Occipital lobe (tissue), 1 donor: ENCODE measurements at regions not wholly inside any gene's neighbourhood (a gene's known extent, or its start where the extent isn't known, plus 50 kb on each side); places are given as distances from the start of the nearest gene placed in this dataset.

Experiments
- DNase-seq: peaks from one replicate; lab custom pipeline; 2025; lab: John Stamatoyannopoulos, UW

DNA sequence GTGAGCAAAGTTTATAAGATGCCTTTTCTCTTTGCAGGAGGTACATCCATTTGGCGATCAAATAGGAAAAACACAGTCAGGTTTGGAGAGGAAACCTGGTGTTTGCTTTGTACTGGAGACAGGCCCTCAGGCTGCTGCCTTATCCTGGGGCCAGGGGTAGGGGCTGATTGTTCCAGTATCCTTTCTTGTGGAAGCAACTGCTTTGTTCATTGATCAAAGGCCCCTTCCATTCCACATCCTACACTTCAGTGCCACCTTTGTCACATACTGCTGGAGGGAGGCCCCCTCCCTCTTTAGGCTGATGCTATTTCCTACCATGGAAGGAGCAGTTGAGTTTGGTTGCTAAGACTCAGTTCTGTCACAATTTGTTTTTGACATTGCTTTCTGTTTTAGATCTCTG is 778.1 kb downstream of the TLR4 start:
- DNase-seq: no peak

GRCh38 chr9:118483677-118484076 is 779.5 kb downstream of the TLR4 start:
- DNase-seq: no peak

GRCh38 chr9:118503236-118503635 is 799.0 kb downstream of the TLR4 start:
- DNase-seq: no peak

DNA sequence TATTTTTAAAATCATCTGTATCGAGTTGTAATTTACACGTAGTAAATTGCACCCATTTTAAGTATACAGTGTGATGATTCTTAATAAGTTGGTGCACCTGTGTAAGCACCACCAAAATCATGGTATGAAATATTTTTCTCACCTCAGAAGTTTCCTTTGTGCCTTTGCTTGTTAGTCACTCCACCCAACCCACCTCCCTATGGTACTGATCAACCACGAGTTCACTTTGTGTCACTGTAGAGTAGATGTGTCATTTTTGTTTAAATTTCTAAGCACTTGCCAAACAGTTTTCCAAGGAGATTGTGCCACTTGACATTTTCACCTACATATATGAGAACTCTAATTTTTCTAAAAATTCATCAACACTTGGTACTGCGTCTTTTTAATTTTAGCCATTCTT is 806.5 kb downstream of the TLR4 start:
- no peak for DNase-seq

- DNase-seq: no peak
Measured at GRCh38 chr9:118515947-118516346, 811.7 kb downstream of the TLR4 start.

- no peak for DNase-seq
Measured at GRCh38 chr9:118521261-118521660, 817.1 kb downstream of the TLR4 start.

DNA sequence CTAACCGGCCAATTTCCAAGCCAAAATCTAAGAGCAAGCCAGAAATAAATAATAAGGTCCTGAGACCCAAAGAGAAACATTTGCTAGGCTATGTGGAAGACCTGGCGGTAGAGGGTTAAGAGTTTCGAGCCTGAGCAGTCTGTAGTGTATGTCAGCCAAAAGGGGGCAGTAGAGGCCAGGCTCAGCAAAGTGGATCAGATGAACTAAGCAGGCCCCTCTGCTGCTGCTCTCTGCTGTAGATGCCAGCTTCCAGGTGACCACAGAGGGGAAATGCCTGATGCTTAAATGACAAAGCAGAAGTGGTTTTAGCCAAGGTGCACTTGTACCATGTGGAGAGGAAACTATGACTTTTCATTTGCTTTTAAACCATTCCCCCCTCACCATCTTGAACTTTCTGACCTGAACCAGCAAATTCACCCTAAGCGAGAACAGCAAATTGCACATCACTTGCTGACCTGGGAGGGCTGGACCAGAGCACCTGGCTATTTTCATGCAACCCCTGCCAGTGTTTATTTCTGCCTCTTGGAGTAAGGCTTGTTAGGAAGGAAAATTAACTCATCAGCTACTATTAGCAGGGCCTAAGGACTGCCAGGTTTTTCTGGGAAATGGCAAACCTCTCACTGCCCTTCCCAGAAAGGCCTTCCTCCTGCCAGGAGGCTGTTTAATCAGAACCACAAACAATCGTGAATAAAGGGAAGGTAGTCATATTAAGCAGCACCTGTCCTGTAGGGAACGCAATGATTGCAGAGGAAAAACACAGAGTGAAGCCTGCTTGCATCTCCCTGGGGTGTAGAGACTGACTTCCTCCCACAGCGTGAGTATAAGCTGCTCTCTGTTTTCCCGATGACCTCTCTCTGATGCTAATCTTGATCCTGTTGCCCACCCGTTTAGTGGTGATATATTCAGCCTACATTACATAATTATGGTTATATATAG is 818.2 kb downstream of the TLR4 start:
- DNase-seq: peak; percentile 8

DNA sequence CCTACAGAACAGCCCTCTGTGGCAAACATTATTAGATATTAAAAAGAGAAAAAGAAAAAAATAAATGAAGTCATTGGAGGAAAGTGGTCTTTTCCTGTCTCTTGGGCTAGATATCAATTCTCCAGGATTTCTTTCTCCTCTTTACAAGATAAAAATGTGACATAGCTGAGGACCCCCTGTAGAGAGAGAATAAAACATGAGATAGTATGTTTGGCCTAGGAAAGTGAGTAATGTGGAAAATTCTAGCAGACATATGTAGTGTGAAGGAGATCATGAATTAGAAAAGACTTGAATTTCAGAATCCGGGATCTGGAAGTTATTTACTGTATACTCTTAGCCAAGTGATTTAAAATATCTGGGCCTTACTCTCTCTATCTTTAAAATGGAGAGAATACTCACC is 823.1 kb downstream of the TLR4 start:
- no peak for DNase-seq

DNA sequence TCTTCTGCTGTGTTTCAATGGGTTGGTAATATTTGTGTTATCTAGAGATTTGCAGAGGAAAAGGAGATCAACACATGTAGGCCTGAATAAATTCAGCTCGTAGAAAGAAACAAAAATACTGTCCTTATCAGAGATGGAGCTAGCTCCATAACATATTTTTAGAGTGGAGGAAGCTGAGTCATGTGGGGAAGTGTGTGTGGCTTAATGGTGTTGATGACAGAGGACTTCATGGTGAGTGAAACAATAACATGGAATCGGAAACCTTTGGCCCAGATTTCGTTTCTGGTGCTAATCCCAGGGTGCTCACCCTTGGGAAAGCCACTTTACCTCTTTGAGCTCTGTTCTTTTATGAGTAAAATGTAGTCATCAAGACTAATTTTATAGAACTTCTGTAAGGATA is 825.0 kb downstream of the TLR4 start:
- no peak for DNase-seq

DNA sequence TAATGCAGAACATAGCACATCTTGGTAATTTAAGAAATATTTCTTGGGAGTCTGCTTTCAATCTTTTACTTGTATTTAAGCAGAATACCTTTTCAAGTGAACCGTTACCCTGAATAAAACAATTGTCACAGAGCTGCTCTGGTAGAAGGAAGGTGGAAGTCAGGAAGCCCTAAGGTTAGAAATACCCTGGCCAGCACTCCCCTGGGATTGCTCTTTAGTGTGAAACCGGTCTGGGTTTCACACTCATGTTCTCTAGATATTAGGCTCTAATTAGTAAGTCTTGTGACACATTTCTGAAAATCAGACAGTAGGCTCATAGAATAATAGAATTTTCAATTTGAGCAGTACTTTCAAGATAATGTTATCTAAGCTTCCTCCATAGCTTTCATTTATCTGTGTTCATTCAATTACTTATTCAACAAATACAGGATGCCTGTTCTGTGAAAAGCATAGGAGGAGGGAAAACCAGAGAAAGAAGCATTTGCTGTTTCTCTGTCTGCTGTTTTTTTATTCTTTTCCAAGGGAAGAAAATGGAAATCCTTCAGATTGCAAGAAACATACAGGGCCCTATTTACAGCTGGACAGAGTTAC is 825.5 kb downstream of the TLR4 start:
- no peak for DNase-seq

- no peak for DNase-seq
Measured at GRCh38 chr9:118532592-118532991, 828.4 kb downstream of the TLR4 start.

GRCh38 chr9:118533101-118533500 is 828.9 kb downstream of the TLR4 start:
- no peak for DNase-seq

GRCh38 chr9:118533850-118534249 is 829.6 kb downstream of the TLR4 start:
- no peak for DNase-seq

DNA sequence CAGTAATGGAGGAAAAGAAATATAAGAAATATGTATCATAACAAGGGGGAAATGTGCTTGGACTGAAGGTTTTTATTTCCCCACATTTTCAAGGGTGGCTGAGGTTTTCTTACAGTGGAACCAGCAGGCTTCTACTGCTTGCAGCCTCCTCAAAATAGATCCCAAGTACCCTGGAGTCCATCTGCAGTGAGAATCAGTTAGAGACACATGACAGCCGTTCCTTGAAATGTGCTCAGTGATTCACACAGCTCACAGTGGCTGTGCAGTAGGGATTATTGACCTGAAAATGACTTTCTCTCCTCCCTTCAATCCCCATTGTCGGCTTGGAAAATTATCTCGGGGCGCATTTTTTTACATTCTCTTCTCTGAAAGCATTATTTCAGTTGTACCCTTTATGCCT is 832.0 kb downstream of the TLR4 start:
- DNase-seq: no peak

- DNase-seq: no peak
Measured at GRCh38 chr9:118538959-118539358, 830.3 kb downstream of the BRINP1 start.

DNA sequence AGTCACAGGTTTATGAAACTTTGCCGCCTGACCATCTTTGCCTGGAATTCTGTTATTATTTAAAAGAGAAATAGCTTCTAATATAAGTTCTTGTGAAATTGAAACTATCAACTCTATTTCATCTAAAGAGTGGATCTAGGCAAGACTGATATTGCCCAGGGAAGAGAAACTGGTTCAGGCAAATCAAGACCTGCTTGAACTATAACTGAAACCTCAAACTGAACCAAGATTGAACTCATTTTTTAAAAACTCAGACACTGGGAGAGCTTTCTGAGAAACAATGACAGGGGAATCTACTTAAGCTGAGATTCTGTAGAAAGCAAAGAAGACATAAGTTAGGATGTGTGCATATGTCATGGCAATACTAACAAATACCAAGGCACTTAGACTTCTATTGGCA is 815.8 kb downstream of the BRINP1 start:
- DNase-seq: no peak

GRCh38 chr9:118554987-118555386 is 814.2 kb downstream of the BRINP1 start:
- DNase-seq: no peak

DNA sequence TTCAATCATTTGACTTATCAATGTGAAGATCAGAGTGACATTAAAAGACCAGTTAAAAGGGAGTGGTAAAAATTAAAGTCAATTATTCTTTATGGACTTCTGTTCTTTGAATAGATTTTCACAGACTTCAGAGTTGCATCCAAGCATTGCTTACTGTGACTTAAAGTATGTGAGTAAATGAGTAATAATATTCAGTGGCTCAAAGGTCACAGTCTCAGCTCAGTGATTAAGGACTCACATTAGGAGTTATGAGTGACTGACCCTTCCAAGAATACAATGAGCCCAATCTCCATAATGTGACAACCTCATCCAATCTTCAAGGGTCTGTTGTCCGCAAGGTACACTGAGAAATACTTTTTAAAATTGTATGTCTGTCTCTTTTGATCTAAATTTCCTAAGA is 811.2 kb downstream of the BRINP1 start:
- DNase-seq: no peak

DNA sequence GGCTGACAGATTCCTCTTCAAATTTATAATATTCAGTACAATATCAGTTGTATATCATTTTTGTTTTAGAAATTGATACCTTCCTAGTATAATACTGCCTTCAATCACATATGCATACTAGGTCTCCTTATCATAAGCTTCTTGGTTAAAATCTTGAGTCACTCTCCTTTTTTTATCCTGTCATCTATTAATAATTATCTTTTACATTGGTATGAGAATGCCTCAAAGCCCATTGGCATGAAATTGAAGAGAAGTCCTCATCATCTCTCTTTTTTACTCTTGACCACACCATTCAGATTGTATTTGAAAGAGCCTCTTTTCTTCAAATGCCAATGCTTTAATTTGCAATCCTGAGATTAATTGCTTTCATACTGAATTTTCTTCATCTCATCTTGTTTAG is 810.3 kb downstream of the BRINP1 start:
- no peak for DNase-seq

DNA sequence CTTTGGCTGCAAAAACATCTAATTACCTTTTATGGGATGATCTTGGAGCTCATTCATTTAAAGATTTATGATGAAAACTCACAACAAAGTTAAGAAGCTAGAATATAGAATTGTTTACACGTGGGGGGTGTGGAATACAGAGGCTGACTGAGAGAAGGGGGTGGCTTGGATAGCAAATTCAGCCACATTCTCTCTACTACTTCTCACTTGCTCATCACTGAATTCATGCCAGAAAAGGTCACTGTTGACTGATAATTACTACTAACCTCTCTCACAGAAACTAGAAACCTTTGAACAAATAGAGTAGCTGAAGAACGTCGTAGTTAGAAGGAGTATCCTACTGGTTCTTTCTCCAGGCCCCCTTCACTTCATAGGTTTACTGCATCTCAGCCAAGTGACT is 808.2 kb downstream of the BRINP1 start:
- no peak for DNase-seq

DNA sequence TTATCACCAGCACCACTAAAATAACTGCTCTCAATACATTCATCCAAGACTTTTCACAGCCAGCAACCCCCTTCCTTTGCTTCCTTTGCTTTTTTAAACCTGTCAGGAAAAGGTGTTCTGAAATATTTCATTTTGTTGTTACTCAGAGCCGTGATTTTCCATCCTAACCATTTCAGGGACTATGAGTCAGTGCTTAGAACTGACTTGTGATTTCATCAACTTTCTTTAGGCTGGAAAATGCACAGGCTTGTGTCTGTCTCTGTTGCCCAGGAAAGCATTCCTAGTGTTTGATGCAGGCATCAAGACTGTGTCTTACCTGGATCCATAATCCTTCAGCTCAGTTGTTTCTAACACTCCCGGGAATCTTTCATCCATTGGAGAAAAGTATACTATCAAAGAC is 805.6 kb downstream of the BRINP1 start:
- DNase-seq: no peak

- no peak for DNase-seq
Measured at GRCh38 chr9:118567861-118568260, 801.4 kb downstream of the BRINP1 start.

GRCh38 chr9:118568704-118569103 is 800.5 kb downstream of the BRINP1 start:
- no peak for DNase-seq
